ENCODE measurements at regions not wholly inside any gene's neighbourhood (a gene's known extent, or its start where the extent isn't known, plus 50 kb on each side); places are given as distances from the start of the nearest gene placed in this dataset.

DNA sequence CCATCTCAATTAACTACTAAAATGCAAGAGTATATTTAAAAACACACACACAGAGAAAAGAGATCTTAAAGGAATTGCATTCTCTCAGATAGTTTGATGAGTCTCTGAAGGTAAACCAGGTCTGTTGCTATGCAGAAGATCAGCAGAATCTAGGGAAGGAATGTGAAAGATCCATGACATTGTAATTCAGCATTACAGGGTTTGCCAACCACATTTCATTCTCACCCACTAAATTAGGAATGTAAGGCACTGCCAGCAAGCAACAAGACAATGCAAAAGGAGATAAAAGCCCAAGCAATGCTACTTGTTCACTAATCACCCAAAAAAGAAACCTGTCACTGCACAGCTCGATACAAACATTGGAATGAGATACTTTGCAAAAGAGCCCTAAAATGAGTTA is 106.3 kb downstream of the LRIG3 start:
- H3K4me2 ChIP-seq (ENCODE audit: low read depth, low read length) = peak overlapping the region; percentile 40; the same call in 1 of the 2 replicates

More for the DNA sequence above, 106.3 kb downstream of the LRIG3 start:
- Histone ChIP-seq H4K8ac (ENCODE audit: low read depth in 2 of 2, low read length in 2 of 2) (no peak overlapping the region), H2AK5ac (ENCODE audit: low read depth, low read length) (no peak overlapping the region), H3K27me3 (ENCODE audit: control insufficient read depth, insufficient read depth, low read length) (no peaks in the 10 kb centered on the region), H4K91ac (ENCODE audit: insufficient read depth, low read depth, low read length) (no peak overlapping the region), H3K36me3 (ENCODE audit: control insufficient read depth, insufficient read depth, low read length) (no peaks in the 10 kb centered on the region), H3K9ac (ENCODE audit: low read depth, low read length) (no peak overlapping the region), H3K9me1 (ENCODE audit: insufficient read depth, low read length) (no peaks in the 10 kb centered on the region), H3K23ac (ENCODE audit: low read depth, low read length) (no peak overlapping the region), H2AK9ac (replicated peaks; ENCODE audit: low read depth, low read length, poor library complexity) (no peak overlapping the region), H3K18ac (ENCODE audit: low read depth, low read length) (peak overlapping the region; percentile 41; the same call in 1 of the 2 replicates), H4K5ac (ENCODE audit: low read depth, low read length) (no peak overlapping the region), H2BK120ac (ENCODE audit: low read depth, low read length) (no peak overlapping the region), H3K4me3 (ENCODE audit: insufficient read depth, low read depth, low read length) (no peak overlapping the region), H3K56ac (ENCODE audit: extremely low read depth, insufficient read depth, low read length) (no peak overlapping the region), H3K79me1 (ENCODE audit: low read depth in 1 of 2, low read length in 2 of 2) (no peaks in the 10 kb centered on the region), H2BK15ac (ENCODE audit: low read depth, low read length) (no peak overlapping the region), H3K4ac (ENCODE audit: low read depth, low read length) (no peak overlapping the region), H3K4me1 (ENCODE audit: control insufficient read depth, insufficient read depth, low read length) (peaks cover 6% of the 10 kb centered on the region; the same call in 1 of the 2 replicates), H3K14ac (replicated peaks; ENCODE audit: low read depth, low read length) (no peak overlapping the region; the same call in 1 of the 2 replicates), H3K9me3 (ENCODE audit: control insufficient read depth, insufficient read depth, low read length) (no peaks in the 10 kb centered on the region), H2BK20ac (ENCODE audit: low read depth, low read length) (no peak overlapping the region), H4K20me1 (ENCODE audit: insufficient read depth, low read length) (no peaks in the 10 kb centered on the region), H3K27ac (ENCODE audit: insufficient read depth, low read length) (no peak overlapping the region), H2BK5ac (ENCODE audit: low read depth, low read length, poor library complexity, severe bottlenecking) (no peak overlapping the region), H2AFZ (replicated peaks; ENCODE audit: low read length, poor library complexity) (no peak overlapping the region)
- DNase-seq (no peak), ATAC-seq (ENCODE audit: low read depth) (0 out of 2 replicates have a peak, but pooled peaks have one; percentile 27)
- intact Hi-C loops (cut with micrococcal nuclease) (no loop called here), dilution Hi-C loops (cut with HindIII; ENCODE audit: low sequenced_read_pairs, unreplicated experiment) (no loop called here), in situ Hi-C loops (cut with MboI; ENCODE audit: low sequenced_read_pairs) (no loop called here)
- POLR2A ChIA-PET (ENCODE audit: unreplicated experiment) = no interaction called here
- BruUV-seq (replicated peaks) = no TSS peak
- no peak for TF ChIP-seq CEBPB (IDR thresholded peaks at IDR 0.05; ENCODE audit: low read depth, low read length)
- no peak for TF ChIP-seq NFE2L2 (IDR thresholded peaks at IDR 0.05; ENCODE audit: low read depth, low read length)
- TF ChIP-seq, protein P1, sequence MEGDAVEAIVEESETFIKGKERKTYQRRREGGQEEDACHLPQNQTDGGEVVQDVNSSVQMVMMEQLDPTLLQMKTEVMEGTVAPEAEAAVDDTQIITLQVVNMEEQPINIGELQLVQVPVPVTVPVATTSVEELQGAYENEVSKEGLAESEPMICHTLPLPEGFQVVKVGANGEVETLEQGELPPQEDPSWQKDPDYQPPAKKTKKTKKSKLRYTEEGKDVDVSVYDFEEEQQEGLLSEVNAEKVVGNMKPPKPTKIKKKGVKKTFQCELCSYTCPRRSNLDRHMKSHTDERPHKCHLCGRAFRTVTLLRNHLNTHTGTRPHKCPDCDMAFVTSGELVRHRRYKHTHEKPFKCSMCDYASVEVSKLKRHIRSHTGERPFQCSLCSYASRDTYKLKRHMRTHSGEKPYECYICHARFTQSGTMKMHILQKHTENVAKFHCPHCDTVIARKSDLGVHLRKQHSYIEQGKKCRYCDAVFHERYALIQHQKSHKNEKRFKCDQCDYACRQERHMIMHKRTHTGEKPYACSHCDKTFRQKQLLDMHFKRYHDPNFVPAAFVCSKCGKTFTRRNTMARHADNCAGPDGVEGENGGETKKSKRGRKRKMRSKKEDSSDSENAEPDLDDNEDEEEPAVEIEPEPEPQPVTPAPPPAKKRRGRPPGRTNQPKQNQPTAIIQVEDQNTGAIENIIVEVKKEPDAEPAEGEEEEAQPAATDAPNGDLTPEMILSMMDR (conservative IDR thresholded peaks at IDR 0.05; ENCODE audit: low read depth, low read length) = no peak
- no peak for TF ChIP-seq BHLHE40 (IDR thresholded peaks at IDR 0.05; ENCODE audit: low read depth, low read length)
- no peak for TF ChIP-seq SMC3 (IDR thresholded peaks at IDR 0.05; ENCODE audit: low read depth, low read length)
- no peak for TF ChIP-seq CHD1 (IDR thresholded peaks at IDR 0.05; ENCODE audit: low read depth, low read length)
- no peak for TF ChIP-seq POLR2A (IDR thresholded peaks at IDR 0.05; ENCODE audit: low read depth, low read length)
- CTCF ChIA-PET = no interaction called here
- no CpG with 5 or more reads among the region's 1 CpG for WGBS, 2 experiments (ENCODE audit: extremely low coverage in 2 of 2, insufficient read length in 1 of 2)
